Liver (tissue), 8 donors: ENCODE measurements at regions not wholly inside any gene's neighbourhood (a gene's known extent, or its start where the extent isn't known, plus 50 kb on each side); places are given as distances from the start of the nearest gene placed in this dataset.

Experiments used
- DNase-seq: peaks from one replicate; pipeline ENCODE4 v3.0.0-alpha.2; 2017; ENCODE audit warnings: low spot score
- H3K27ac ChIP-seq, 2 donors: one replicate each; pipeline ENCODE4 v1.7.0; 2013; ENCODE audit warnings: inconsistent platforms in 2 of 2, low read length in 2 of 2, control low read depth in 1 of 2, low read depth in 1 of 2, mild to moderate bottlenecking in 1 of 2
- H3K27me3 ChIP-seq, 4 donors: one replicate each; pipeline versions ENCODE4 v1.6.1 to v1.7.0; 2013; ENCODE audit warnings: low read length in 3 of 4, inconsistent platforms in 1 of 4, mild to moderate bottlenecking in 1 of 4, moderate library complexity in 1 of 4; ENCODE audit not compliant: control insufficient read depth in 4 of 4, insufficient read depth in 4 of 4
- H3K36me3 ChIP-seq, 4 donors: one replicate each; pipeline versions ENCODE4 v1.6.1 to v1.7.0; 2013; ENCODE audit warnings: low read length in 3 of 4, mild to moderate bottlenecking in 3 of 4, low read depth in 1 of 4, moderate library complexity in 1 of 4; ENCODE audit not compliant: control insufficient read depth in 4 of 4, insufficient read depth in 3 of 4
- H3K4me1 ChIP-seq, 4 donors: one replicate each; pipeline versions ENCODE4 v1.6.1 to v1.7.0; 2013; ENCODE audit warnings: low read length in 3 of 4, mild to moderate bottlenecking in 3 of 4, moderate library complexity in 1 of 4; ENCODE audit not compliant: control insufficient read depth in 4 of 4, insufficient read depth in 4 of 4
- H3K4me3 ChIP-seq, 3 donors: one replicate each; pipeline versions ENCODE4 v1.6.1 to v1.7.0; 2013; ENCODE audit warnings: low read length in 3 of 3, control low read depth in 1 of 3, low read depth in 1 of 3, mild to moderate bottlenecking in 1 of 3
- H3K9ac ChIP-seq, 2 donors: one replicate each; pipeline ENCODE4 v1.7.0; 2013; ENCODE audit warnings: low read length in 2 of 2, mild to moderate bottlenecking in 2 of 2, moderate library complexity in 2 of 2, control low read depth in 1 of 2, low read depth in 1 of 2
- H3K9me3 ChIP-seq, 4 donors: one replicate each; pipeline versions ENCODE4 v1.6.1 to v1.7.0; 2013; ENCODE audit warnings: low read length in 3 of 4; ENCODE audit not compliant: control insufficient read depth in 4 of 4
- EGR1 ChIP-seq, 2 donors: IDR thresholded peaks; 2 replicates each; pipeline ENCODE4 v1.6.1; 2016 to 2018; ENCODE audit warnings: antibody characterized with exemption in 2 of 2, low read depth in 2 of 2
- FOXA1 ChIP-seq: IDR thresholded peaks from 2 replicates; pipeline ENCODE4 v1.6.1; 2016; ENCODE audit warnings: antibody characterized with exemption
- FOXA2 ChIP-seq: IDR thresholded peaks from 2 replicates; pipeline ENCODE4 v1.6.1; 2016; ENCODE audit warnings: antibody characterized with exemption
- GABPA ChIP-seq, 2 donors: IDR thresholded peaks in 1 of 2; conservative IDR thresholded peaks in 1 of 2; 2 replicates each; pipeline ENCODE4 v1.6.1; 2016; ENCODE audit warnings: antibody characterized with exemption in 2 of 2, mild to moderate bottlenecking in 1 of 2, moderate library complexity in 1 of 2
- JUND ChIP-seq, 2 donors: IDR thresholded peaks; 2 replicates each; pipeline ENCODE4 v1.6.1; 2016; ENCODE audit warnings: antibody characterized with exemption in 2 of 2
- NR2F2 ChIP-seq: IDR thresholded peaks from 2 replicates; pipeline ENCODE4 v1.6.1; 2016; ENCODE audit warnings: antibody characterized with exemption
- RAD21 ChIP-seq, 2 donors: IDR thresholded peaks; 2 replicates each; pipeline ENCODE4 v1.6.1; 2016; ENCODE audit warnings: antibody characterized with exemption in 2 of 2, mild to moderate bottlenecking in 2 of 2
- REST ChIP-seq: IDR thresholded peaks from 2 replicates; pipeline ENCODE4 v1.6.1; 2016; ENCODE audit warnings: antibody characterized with exemption, mild to moderate bottlenecking
- SP1 ChIP-seq: IDR thresholded peaks from 2 replicates; pipeline ENCODE4 v1.6.1; 2018; ENCODE audit warnings: antibody characterized with exemption, mild to moderate bottlenecking
- ZBTB33 ChIP-seq: IDR thresholded peaks from 2 replicates; pipeline ENCODE4 v1.6.1; 2016; ENCODE audit warnings: antibody characterized with exemption
- WGBS: extraction: QIAGEN DNeasy Blood & Tissue Kit; methylation state at CpG from one replicate; pipeline ENCODE4 v1.1.7; 2013; 5-methylcytosine and 5-hydroxymethylcytosine counted together
- TF ChIP-seq, protein P1 (sequence below): IDR thresholded peaks from 2 replicates; pipeline ENCODE4 v1.6.1; 2016; ENCODE audit warnings: antibody characterized with exemption
- TF ChIP-seq, protein P2 (sequence below): fragments of 150-350 bp; IDR thresholded peaks from 2 replicates; pipeline ENCODE4 v1.5.1; 2017; ENCODE audit warnings: improper control_type of control experiment, low read depth, low read length; ENCODE audit not compliant: missing input control
- donor health status: healthy.
- donor health status: healthy.
- donor health status: healthy.
- donor health status: healthy.
- donor health status: healthy.

GRCh38 chr2:4992226-4992625 is 700.0 kb upstream of the SOX11 start:
- no peak for TF ChIP-seq RAD21 (IDR thresholded peaks at IDR 0.05)
- TF ChIP-seq JUND (IDR thresholded peaks at IDR 0.05), result no peak
- no peak for TF ChIP-seq NR2F2
- TF ChIP-seq FOXA2, result no peak
- TF ChIP-seq GABPA (IDR thresholded peaks at IDR 0.05 in 1 of 2, conservative IDR thresholded peaks at IDR 0.05 in 1 of 2), result no peak
- TF ChIP-seq SP1, result no peak
- TF ChIP-seq, protein P1, sequence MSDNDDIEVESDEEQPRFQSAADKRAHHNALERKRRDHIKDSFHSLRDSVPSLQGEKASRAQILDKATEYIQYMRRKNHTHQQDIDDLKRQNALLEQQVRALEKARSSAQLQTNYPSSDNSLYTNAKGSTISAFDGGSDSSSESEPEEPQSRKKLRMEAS, result no peak
- no peak for TF ChIP-seq REST
- TF ChIP-seq ZBTB33, result no peak
- no peak for TF ChIP-seq FOXA1
- Histone ChIP-seq H3K9me3 (no peaks in the 10 kb centered on the region), H3K27ac (no peak overlapping the region), H3K9ac (no peak overlapping the region), H3K27me3 (peaks cover 0 to 4% (median 0%) of the 10 kb centered on the region in 4 donors), H3K4me3 (no peak overlapping the region), H3K4me1 (peaks cover 0 to 3% (median 0%) of the 10 kb centered on the region in 4 donors), H3K36me3 (no peaks in the 10 kb centered on the region)
- DNase-seq, result no peak
- 47% methylated on average over 4 of the region's 4 CpGs for WGBS

DNA sequence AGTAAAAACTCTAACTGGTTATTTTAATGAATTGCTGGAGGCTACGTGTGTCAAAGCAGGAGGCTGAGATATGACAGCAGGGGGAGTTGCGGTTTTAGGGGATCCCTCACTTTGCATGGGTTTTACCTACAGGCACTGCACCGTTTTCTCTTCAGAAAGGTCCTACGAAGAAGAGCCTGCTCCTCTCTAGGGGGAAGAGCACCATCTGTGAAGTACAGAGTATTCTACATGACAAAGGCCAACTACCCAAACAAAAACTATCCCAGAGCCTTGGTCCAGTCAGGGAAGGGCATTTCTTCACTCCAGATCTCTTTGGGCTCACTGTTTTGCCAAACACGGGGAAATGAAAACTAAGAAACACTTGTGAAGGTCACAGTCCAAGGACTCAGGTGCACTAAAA is 696.7 kb upstream of the SOX11 start:
- no peak overlapping the region for H3K27ac ChIP-seq
- H3K27me3 ChIP-seq, result peaks cover 0 to 4% (median 0%) of the 10 kb centered on the region in 4 donors
- TF ChIP-seq EGR1 (IDR thresholded peaks at IDR 0.05; ENCODE audit: low read depth in 2 of 2), result no peak
- TF ChIP-seq, protein P2, sequence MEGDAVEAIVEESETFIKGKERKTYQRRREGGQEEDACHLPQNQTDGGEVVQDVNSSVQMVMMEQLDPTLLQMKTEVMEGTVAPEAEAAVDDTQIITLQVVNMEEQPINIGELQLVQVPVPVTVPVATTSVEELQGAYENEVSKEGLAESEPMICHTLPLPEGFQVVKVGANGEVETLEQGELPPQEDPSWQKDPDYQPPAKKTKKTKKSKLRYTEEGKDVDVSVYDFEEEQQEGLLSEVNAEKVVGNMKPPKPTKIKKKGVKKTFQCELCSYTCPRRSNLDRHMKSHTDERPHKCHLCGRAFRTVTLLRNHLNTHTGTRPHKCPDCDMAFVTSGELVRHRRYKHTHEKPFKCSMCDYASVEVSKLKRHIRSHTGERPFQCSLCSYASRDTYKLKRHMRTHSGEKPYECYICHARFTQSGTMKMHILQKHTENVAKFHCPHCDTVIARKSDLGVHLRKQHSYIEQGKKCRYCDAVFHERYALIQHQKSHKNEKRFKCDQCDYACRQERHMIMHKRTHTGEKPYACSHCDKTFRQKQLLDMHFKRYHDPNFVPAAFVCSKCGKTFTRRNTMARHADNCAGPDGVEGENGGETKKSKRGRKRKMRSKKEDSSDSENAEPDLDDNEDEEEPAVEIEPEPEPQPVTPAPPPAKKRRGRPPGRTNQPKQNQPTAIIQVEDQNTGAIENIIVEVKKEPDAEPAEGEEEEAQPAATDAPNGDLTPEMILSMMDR, result no peak
- H3K4me1 ChIP-seq, result no peaks in the 10 kb centered on the region
- WGBS, result 66% methylated on average over 5 of the region's 5 CpGs
- no peaks in the 10 kb centered on the region for H3K36me3 ChIP-seq
- no peak overlapping the region for H3K4me3 ChIP-seq
- peaks cover 0 to 3% (median 0%) of the 10 kb centered on the region in 4 donors for H3K9me3 ChIP-seq
- H3K9ac ChIP-seq, result no peak overlapping the region
- no peak for DNase-seq
